GM23338 (cell line): ENCODE measurements at regions not wholly inside any gene's neighbourhood (a gene's known extent, or its start where the extent isn't known, plus 50 kb on each side); places are given as distances from the start of the nearest gene placed in this dataset.

Source experiments
- ATAC-seq: fragments of 200-7000 bp; cut with Tn5 transposase; 3 replicates; pipeline ENCODE4 v1.9.1; 2020
- DNase-seq: peaks from one replicate; pipeline ENCODE4 v3.0.0-alpha.2; 2015; ENCODE audit warnings: low spot score
- H2AFZ ChIP-seq: fragments of 200-600 bp; sonication (generic); 2 replicates; pipeline ENCODE4 v1.8.0; 2016; ENCODE audit warnings: antibody characterized with exemption, mild to moderate bottlenecking, moderate library complexity
- H3F3A ChIP-seq: fragments of 200-600 bp; sonication (generic); replicated peaks from 2 replicates; pipeline ENCODE4 v1.8.0; 2017; ENCODE audit warnings: antibody characterized with exemption, mixed run types, low read depth
- H3K27ac ChIP-seq: fragments of 200-600 bp; sonication (generic); 2 replicates; pipeline ENCODE4 v1.6.1; 2016; ENCODE audit warnings: low read depth
- H3K27me3 ChIP-seq: fragments of 200-600 bp; sonication (generic); 2 replicates; pipeline ENCODE4 v1.8.0; 2016; ENCODE audit warnings: mild to moderate bottlenecking, mixed run types, moderate library complexity; ENCODE audit not compliant: insufficient read depth
- H3K36me3 ChIP-seq: fragments of 200-600 bp; sonication (generic); 2 replicates; pipeline ENCODE4 v1.8.0; 2016; ENCODE audit warnings: mild to moderate bottlenecking; ENCODE audit not compliant: insufficient read depth
- H3K4me1 ChIP-seq: fragments of 200-600 bp; sonication (generic); 2 replicates; pipeline ENCODE4 v1.8.0; 2016; ENCODE audit warnings: mild to moderate bottlenecking, moderate library complexity; ENCODE audit not compliant: insufficient read depth
- H3K4me2 ChIP-seq: fragments of 200-600 bp; sonication (generic); 2 replicates; pipeline ENCODE4 v1.7.1; 2017; ENCODE audit warnings: mixed run types
- H3K4me3 ChIP-seq: fragments of 200-600 bp; sonication (generic); 2 replicates; pipeline ENCODE4 v1.6.1; 2016; ENCODE audit warnings: mixed run types
- H3K79me2 ChIP-seq: fragments of 200-600 bp; sonication (generic); replicated peaks from 2 replicates; pipeline ENCODE4 v1.8.0; 2017; ENCODE audit warnings: mild to moderate bottlenecking; ENCODE audit not compliant: insufficient read depth
- H3K9me2 ChIP-seq: fragments of 200-600 bp; sonication (generic); 2 replicates; pipeline ENCODE4 v1.8.0; 2017; ENCODE audit not compliant: insufficient read depth
- H4K20me1 ChIP-seq: fragments of 200-600 bp; sonication (generic); replicated peaks from 2 replicates; pipeline ENCODE4 v1.8.0; 2017; ENCODE audit warnings: mild to moderate bottlenecking; ENCODE audit not compliant: insufficient read depth
- H3K27ac Mint-ChIP-seq: 2 replicates; pipeline ENCODE4 v1.8.0; 2020; ENCODE audit warnings: inconsistent platforms, mild to moderate bottlenecking, moderate library complexity, mixed read lengths
- H3K27me3 Mint-ChIP-seq: 3 replicates; pipeline ENCODE4 v1.8.0; 2022; ENCODE audit warnings: low read depth, mild to moderate bottlenecking, moderate library complexity, mixed read lengths, inconsistent platforms; ENCODE audit not compliant: insufficient read depth, poor library complexity
- H3K36me3 Mint-ChIP-seq: 3 replicates; pipeline ENCODE4 v1.8.0; 2021; ENCODE audit warnings: low read depth, mild to moderate bottlenecking, inconsistent platforms, moderate library complexity, mixed read lengths
- H3K4me1 Mint-ChIP-seq: 3 replicates; pipeline ENCODE4 v1.8.0; 2020; ENCODE audit warnings: mild to moderate bottlenecking, inconsistent platforms, mixed read lengths
- H3K4me3 Mint-ChIP-seq: 3 replicates; pipeline ENCODE4 v1.8.0; 2021; ENCODE audit warnings: moderate library complexity, mild to moderate bottlenecking, inconsistent platforms, mixed read lengths
- H3K9me3 Mint-ChIP-seq: 3 replicates; pipeline ENCODE4 v1.8.0; 2020; ENCODE audit warnings: moderate library complexity, mild to moderate bottlenecking, inconsistent platforms, mixed read lengths
- CREB1 ChIP-seq: fragments of 250-450 bp; sonication (Bioruptor Pico); IDR thresholded peaks from 2 replicates; pipeline ENCODE4 v1.5.0; 2020; ENCODE audit warnings: low read depth, mild to moderate bottlenecking, moderate library complexity
- CTCF ChIP-seq, 2 experiments: fragments of 200-600 bp in 1 of 2; sonication (generic) in 1 of 2; conservative IDR thresholded peaks; 2 replicates each; pipeline versions ENCODE4 v1.5.1 to v1.6.1; 2016 to 2017; ENCODE audit warnings: antibody characterized with exemption in 2 of 2, low read depth in 2 of 2, mild to moderate bottlenecking in 2 of 2, moderate library complexity in 1 of 2
- EZH2 ChIP-seq: fragments of 200-600 bp; sonication (generic); IDR thresholded peaks from one replicate; pipeline ENCODE4 v1.8.0; 2017; ENCODE audit warnings: antibody characterized with exemption, mild to moderate bottlenecking, low read depth; ENCODE audit not compliant: unreplicated experiment
- EZH2phosphoT487 ChIP-seq: fragments of 200-600 bp; sonication (generic); IDR thresholded peaks from one replicate; pipeline ENCODE4 v1.8.1; 2018; ENCODE audit warnings: antibody characterized with exemption; ENCODE audit not compliant: unreplicated experiment
- JUNB ChIP-seq: IDR thresholded peaks from one replicate; pipeline ENCODE4 v1.6.1; 2016; ENCODE audit warnings: antibody characterized with exemption; ENCODE audit not compliant: unreplicated experiment
- NANOG ChIP-seq: IDR thresholded peaks from 2 replicates; pipeline ENCODE4 v1.6.1; 2016; ENCODE audit warnings: antibody characterized with exemption, borderline replicate concordance
- POLR2AphosphoS5 ChIP-seq: IDR thresholded peaks from 2 replicates; pipeline ENCODE4 v1.6.1; 2016; ENCODE audit warnings: antibody characterized with exemption, low read depth
- REST ChIP-seq: IDR thresholded peaks from one replicate; pipeline ENCODE4 v1.6.1; 2018; ENCODE audit warnings: antibody characterized with exemption; ENCODE audit not compliant: unreplicated experiment
- STAT1 ChIP-seq: IDR thresholded peaks from one replicate; pipeline ENCODE4 v1.6.1; 2016; ENCODE audit warnings: antibody characterized with exemption; ENCODE audit not compliant: unreplicated experiment
- ZNF114 ChIP-seq: fragments of 250-450 bp; sonication (Bioruptor Pico); IDR thresholded peaks from 2 replicates; pipeline ENCODE4 v1.5.0; 2020; ENCODE audit warnings: mild to moderate bottlenecking, moderate library complexity
- ZNF331 ChIP-seq: fragments of 250-450 bp; sonication (Bioruptor Pico); IDR thresholded peaks from 2 replicates; pipeline ENCODE4 v1.5.0; 2020; ENCODE audit warnings: low read depth, mild to moderate bottlenecking, moderate library complexity
- ZNF462 ChIP-seq: fragments of 250-450 bp; sonication (Bioruptor Pico); IDR thresholded peaks from 2 replicates; pipeline ENCODE4 v1.5.0; 2020; ENCODE audit warnings: mild to moderate bottlenecking, moderate library complexity

- H3K27me3 Mint-ChIP-seq: no peaks in the 10 kb centered on the region
- Histone ChIP-seq H3K27me3 (no peaks in the 10 kb centered on the region), H4K20me1 (no peaks in the 10 kb centered on the region), H2AFZ (no peak overlapping the region), H3K9me2 (no peaks in the 10 kb centered on the region), H3K27ac (no peak overlapping the region), H3K36me3 (no peaks in the 10 kb centered on the region; the same call in 1 of the 2 replicates), H3F3A (no peaks in the 10 kb centered on the region), H3K4me1 (no peaks in the 10 kb centered on the region), H3K4me3 (no peak overlapping the region), H3K4me2 (no peak overlapping the region), H3K79me2 (no peaks in the 10 kb centered on the region)
- peaks cover 39% of the 10 kb centered on the region for H3K9me3 Mint-ChIP-seq
- peaks cover 27% of the 10 kb centered on the region; the same call in 2 of the 3 replicates for H3K36me3 Mint-ChIP-seq
- H3K27ac Mint-ChIP-seq: no peak overlapping the region
- DNase-seq: no peak
- H3K4me1 Mint-ChIP-seq: peaks cover 13% of the 10 kb centered on the region
- no peak overlapping the region for H3K4me3 Mint-ChIP-seq
- no peak for ATAC-seq
- TF ChIP-seq NANOG (no peak), JUNB (no peak), STAT1 (no peak), EZH2 (no peak), REST (no peak), ZNF114 (CRISPR knock-in tag) (no peak), CTCF (conservative IDR thresholded peaks at IDR 0.05; ENCODE audit: low read depth in 2 of 2) (no peak), POLR2AphosphoS5 (no peak), CREB1 (no peak), ZNF331 (CRISPR knock-in tag) (no peak), EZH2phosphoT487 (no peak), ZNF462 (no peak)
These were observed 209.3 kb downstream of the TDRD15 start for GRCh38 chr2:21332993-21333625.
